Liver (tissue), 3 donors: ENCODE measurements at regions not wholly inside any gene's neighbourhood (a gene's known extent, or its start where the extent isn't known, plus 50 kb on each side); places are given as distances from the start of the nearest gene placed in this dataset.

Experiments used
- YY1 ChIP-seq: IDR thresholded peaks from 2 replicates; pipeline ENCODE4 v1.6.1; 2016; ENCODE audit warnings: antibody characterized with exemption, mild to moderate bottlenecking
- TF ChIP-seq, protein P1 (sequence below): fragments of 150-350 bp; IDR thresholded peaks from 2 replicates; pipeline ENCODE4 v1.5.1; 2017; ENCODE audit warnings: improper control_type of control experiment, low read depth, low read length; ENCODE audit not compliant: missing input control
- TF ChIP-seq, protein P2 (sequence below): IDR thresholded peaks from 2 replicates; pipeline ENCODE4 v1.6.1; 2016; ENCODE audit warnings: antibody characterized with exemption
- donor health status: healthy.
- donor health status: healthy.

- TF ChIP-seq, protein P1, sequence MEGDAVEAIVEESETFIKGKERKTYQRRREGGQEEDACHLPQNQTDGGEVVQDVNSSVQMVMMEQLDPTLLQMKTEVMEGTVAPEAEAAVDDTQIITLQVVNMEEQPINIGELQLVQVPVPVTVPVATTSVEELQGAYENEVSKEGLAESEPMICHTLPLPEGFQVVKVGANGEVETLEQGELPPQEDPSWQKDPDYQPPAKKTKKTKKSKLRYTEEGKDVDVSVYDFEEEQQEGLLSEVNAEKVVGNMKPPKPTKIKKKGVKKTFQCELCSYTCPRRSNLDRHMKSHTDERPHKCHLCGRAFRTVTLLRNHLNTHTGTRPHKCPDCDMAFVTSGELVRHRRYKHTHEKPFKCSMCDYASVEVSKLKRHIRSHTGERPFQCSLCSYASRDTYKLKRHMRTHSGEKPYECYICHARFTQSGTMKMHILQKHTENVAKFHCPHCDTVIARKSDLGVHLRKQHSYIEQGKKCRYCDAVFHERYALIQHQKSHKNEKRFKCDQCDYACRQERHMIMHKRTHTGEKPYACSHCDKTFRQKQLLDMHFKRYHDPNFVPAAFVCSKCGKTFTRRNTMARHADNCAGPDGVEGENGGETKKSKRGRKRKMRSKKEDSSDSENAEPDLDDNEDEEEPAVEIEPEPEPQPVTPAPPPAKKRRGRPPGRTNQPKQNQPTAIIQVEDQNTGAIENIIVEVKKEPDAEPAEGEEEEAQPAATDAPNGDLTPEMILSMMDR, result no peak
- no peak for TF ChIP-seq YY1
- TF ChIP-seq, protein P2, sequence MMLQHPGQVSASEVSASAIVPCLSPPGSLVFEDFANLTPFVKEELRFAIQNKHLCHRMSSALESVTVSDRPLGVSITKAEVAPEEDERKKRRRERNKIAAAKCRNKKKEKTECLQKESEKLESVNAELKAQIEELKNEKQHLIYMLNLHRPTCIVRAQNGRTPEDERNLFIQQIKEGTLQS, result no peak
These were observed 91.4 kb downstream of the MOBP start for GRCh38 chr3:39558775-39559306.
